CD4-positive, CD25-positive, alpha-beta regulatory T cell (primary cell): ENCODE measurements at regions not wholly inside any gene's neighbourhood (a gene's known extent, or its start where the extent isn't known, plus 50 kb on each side); places are given as distances from the start of the nearest gene placed in this dataset.

Source experiments
- ATAC-seq, 2 donors: fragments of 150-1000 bp; cut with Tn5 transposase; one replicate each; pipeline ENCODE4 v1.10.0; 2021; ENCODE audit warnings: low read depth in 2 of 2, moderate number of reproducible peaks in 2 of 2, moderate library complexity in 1 of 2
- DNase-seq, 3 donors: peaks; one replicate each; pipeline versions ENCODE4 v3.0.0 to v3.0.0-alpha.2; 2012 to 2022; ENCODE audit warnings: mixed read lengths in 1 of 3
- H3K27ac ChIP-seq: one replicate; pipeline ENCODE4 v1.7.0; 2013; ENCODE audit warnings: mild to moderate bottlenecking, low read length; ENCODE audit not compliant: insufficient read depth, poor library complexity, severe bottlenecking
- H3K27me3 ChIP-seq: one replicate; pipeline ENCODE4 v1.7.0; 2013; ENCODE audit warnings: low read length; ENCODE audit not compliant: control insufficient read depth, insufficient read depth
- H3K36me3 ChIP-seq: one replicate; pipeline ENCODE4 v1.7.0; 2013; ENCODE audit warnings: mild to moderate bottlenecking, low read length, moderate library complexity; ENCODE audit not compliant: control insufficient read depth, insufficient read depth
- H3K4me1 ChIP-seq: 2 replicates; pipeline ENCODE4 v1.7.0; 2013; ENCODE audit warnings: mild to moderate bottlenecking, low read length; ENCODE audit not compliant: insufficient read depth, control insufficient read depth, poor library complexity, severe bottlenecking
- H3K4me3 ChIP-seq: one replicate; pipeline ENCODE4 v1.7.0; 2013; ENCODE audit warnings: low read depth, mild to moderate bottlenecking, low read length, moderate library complexity
- H3K9me3 ChIP-seq, 2 experiments: 1 replicate in 1 of 2; 2 replicates in 1 of 2; pipeline ENCODE4 v1.7.0; 2013; ENCODE audit warnings: low read length in 2 of 2, mild to moderate bottlenecking in 1 of 2, moderate library complexity in 1 of 2; ENCODE audit not compliant: control insufficient read depth in 2 of 2
- H3K27ac Mint-ChIP-seq, 3 donors: one replicate each; pipeline ENCODE4 v1.8.0; 2020 to 2022; ENCODE audit warnings: mild to moderate bottlenecking in 3 of 3, mixed read lengths in 3 of 3, moderate library complexity in 2 of 3
- H3K27me3 Mint-ChIP-seq: one replicate; pipeline ENCODE4 v1.8.0; 2022; ENCODE audit warnings: mild to moderate bottlenecking, mixed read lengths
- H3K36me3 Mint-ChIP-seq: one replicate; pipeline ENCODE4 v1.8.0; 2020; ENCODE audit warnings: mixed read lengths
- H3K4me1 Mint-ChIP-seq, 4 donors: one replicate each; pipeline ENCODE4 v1.8.0; 2020 to 2022; ENCODE audit warnings: mixed read lengths in 4 of 4, mild to moderate bottlenecking in 1 of 4
- H3K4me3 Mint-ChIP-seq, 4 donors: one replicate each; pipeline ENCODE4 v1.8.0; 2020 to 2022; ENCODE audit warnings: mild to moderate bottlenecking in 4 of 4, mixed read lengths in 4 of 4, moderate library complexity in 3 of 4
- H3K9me3 Mint-ChIP-seq, 7 donors: one replicate each; pipeline ENCODE4 v1.8.0; 2020 to 2022; ENCODE audit warnings: mixed read lengths in 7 of 7, mild to moderate bottlenecking in 3 of 7, moderate library complexity in 2 of 7

- Histone ChIP-seq H3K4me3 (no peak overlapping the region), H3K4me1 (no peaks in the 10 kb centered on the region), H3K27ac (no peak overlapping the region), H3K27me3 (no peaks in the 10 kb centered on the region), H3K9me3 (no peaks in the 10 kb centered on the region), H3K36me3 (no peaks in the 10 kb centered on the region)
- no peak for ATAC-seq
- no peak for DNase-seq
- Mint-ChIP-seq H3K36me3 (no peaks in the 10 kb centered on the region), H3K4me3 (no peak overlapping the region), H3K27ac (no peak overlapping the region), H3K9me3 (no peaks in the 10 kb centered on the region), H3K4me1 (no peaks in the 10 kb centered on the region), H3K27me3 (peaks cover 4% of the 10 kb centered on the region)
Measured at GRCh38 chr20:60242836-60243505, 284.7 kb downstream of the CDH26 start.

- DNase-seq (no peak), ATAC-seq (no peak)
- H3K4me1 ChIP-seq: no peaks in the 10 kb centered on the region
- no peaks in the 10 kb centered on the region for H3K9me3 ChIP-seq
- no peaks in the 10 kb centered on the region for H3K36me3 ChIP-seq
- Mint-ChIP-seq H3K4me1 (no peaks in the 10 kb centered on the region), H3K9me3 (no peaks in the 10 kb centered on the region), H3K4me3 (no peak overlapping the region), H3K27ac (peak overlapping the region in 1 of 3 donors; percentile 42), H3K36me3 (no peaks in the 10 kb centered on the region), H3K27me3 (peaks cover 4% of the 10 kb centered on the region)
- H3K4me3 ChIP-seq: no peak overlapping the region
- no peak overlapping the region for H3K27ac ChIP-seq
- H3K27me3 ChIP-seq: no peaks in the 10 kb centered on the region
Measured at GRCh38 chr20:60244373-60245146, 286.3 kb downstream of the CDH26 start.

GRCh38 chr20:60246751-60247150 lies 288.5 kb downstream of the CDH26 start:
- H3K9me3 Mint-ChIP-seq: no peaks in the 10 kb centered on the region

GRCh38 chr20:60249436-60249835 lies 291.2 kb downstream of the CDH26 start:
- no peaks in the 10 kb centered on the region for H3K9me3 Mint-ChIP-seq
- no peaks in the 10 kb centered on the region for H3K36me3 ChIP-seq
- no peaks in the 10 kb centered on the region for H3K9me3 ChIP-seq
- no peak for ATAC-seq
- H3K27ac ChIP-seq: no peak overlapping the region
- H3K27me3 Mint-ChIP-seq: peaks cover 4% of the 10 kb centered on the region
- H3K4me1 Mint-ChIP-seq: no peaks in the 10 kb centered on the region
- H3K27ac Mint-ChIP-seq: no peak overlapping the region
- no peak overlapping the region for H3K4me3 Mint-ChIP-seq
- H3K27me3 ChIP-seq: no peaks in the 10 kb centered on the region
- H3K4me1 ChIP-seq: no peaks in the 10 kb centered on the region
- no peak overlapping the region for H3K4me3 ChIP-seq
- no peak for DNase-seq
- H3K36me3 Mint-ChIP-seq: no peaks in the 10 kb centered on the region

More at GRCh38 chr20:60246751-60247150, 288.5 kb downstream of the CDH26 start:
- H3K27me3 ChIP-seq: no peaks in the 10 kb centered on the region
- no peaks in the 10 kb centered on the region for H3K36me3 ChIP-seq
- Mint-ChIP-seq H3K27ac (no peak overlapping the region), H3K4me3 (no peak overlapping the region), H3K27me3 (peaks cover 4% of the 10 kb centered on the region), H3K36me3 (no peaks in the 10 kb centered on the region), H3K4me1 (no peaks in the 10 kb centered on the region)
- H3K4me1 ChIP-seq: no peaks in the 10 kb centered on the region
- DNase-seq (no peak), ATAC-seq (no peak)
- no peak overlapping the region for H3K27ac ChIP-seq
- H3K9me3 ChIP-seq: no peaks in the 10 kb centered on the region
- H3K4me3 ChIP-seq: no peak overlapping the region

GRCh38 chr20:60250251-60250650 lies 292.0 kb downstream of the CDH26 start:
- Histone ChIP-seq H3K36me3 (no peaks in the 10 kb centered on the region), H3K27ac (no peak overlapping the region), H3K4me3 (no peak overlapping the region), H3K4me1 (no peaks in the 10 kb centered on the region), H3K9me3 (no peaks in the 10 kb centered on the region), H3K27me3 (no peaks in the 10 kb centered on the region)
- no peak for ATAC-seq
- Mint-ChIP-seq H3K27me3 (peaks cover 4% of the 10 kb centered on the region), H3K36me3 (no peaks in the 10 kb centered on the region), H3K4me3 (no peak overlapping the region), H3K9me3 (no peaks in the 10 kb centered on the region), H3K4me1 (no peaks in the 10 kb centered on the region), H3K27ac (no peak overlapping the region)
- DNase-seq: no peak

GRCh38 chr20:60252866-60253265 lies 294.6 kb downstream of the CDH26 start:
- no peak overlapping the region for H3K4me3 Mint-ChIP-seq
- H3K4me1 ChIP-seq: no peaks in the 10 kb centered on the region
- no peaks in the 10 kb centered on the region for H3K27me3 ChIP-seq
- H3K4me3 ChIP-seq: no peak overlapping the region
- DNase-seq: no peak
- H3K4me1 Mint-ChIP-seq: no peaks in the 10 kb centered on the region
- H3K27ac Mint-ChIP-seq: no peak overlapping the region
- H3K27ac ChIP-seq: no peak overlapping the region
- H3K9me3 Mint-ChIP-seq: no peaks in the 10 kb centered on the region
- H3K36me3 ChIP-seq: no peaks in the 10 kb centered on the region
- no peaks in the 10 kb centered on the region for H3K36me3 Mint-ChIP-seq
- no peak for ATAC-seq
- peaks cover 4% of the 10 kb centered on the region for H3K27me3 Mint-ChIP-seq
- no peaks in the 10 kb centered on the region for H3K9me3 ChIP-seq

GRCh38 chr20:60253471-60253870 lies 295.2 kb downstream of the CDH26 start:
- no peaks in the 10 kb centered on the region for H3K27me3 ChIP-seq
- no peaks in the 10 kb centered on the region for H3K4me1 ChIP-seq
- no peaks in the 10 kb centered on the region for H3K36me3 ChIP-seq
- Mint-ChIP-seq H3K36me3 (no peaks in the 10 kb centered on the region), H3K9me3 (no peaks in the 10 kb centered on the region), H3K4me1 (no peaks in the 10 kb centered on the region), H3K27me3 (peaks cover under 1% of the 10 kb centered on the region), H3K27ac (no peak overlapping the region), H3K4me3 (no peak overlapping the region)
- no peak overlapping the region for H3K4me3 ChIP-seq
- H3K9me3 ChIP-seq: no peaks in the 10 kb centered on the region
- DNase-seq (no peak), ATAC-seq (no peak)
- no peak overlapping the region for H3K27ac ChIP-seq

GRCh38 chr20:60254901-60255411 lies 296.7 kb downstream of the CDH26 start:
- Mint-ChIP-seq H3K4me1 (no peaks in the 10 kb centered on the region), H3K9me3 (no peaks in the 10 kb centered on the region), H3K36me3 (no peaks in the 10 kb centered on the region), H3K27ac (no peak overlapping the region), H3K27me3 (no peaks in the 10 kb centered on the region), H3K4me3 (no peak overlapping the region)
- Histone ChIP-seq H3K27ac (no peak overlapping the region), H3K4me1 (no peaks in the 10 kb centered on the region), H3K27me3 (no peaks in the 10 kb centered on the region), H3K4me3 (no peak overlapping the region), H3K9me3 (no peaks in the 10 kb centered on the region), H3K36me3 (no peaks in the 10 kb centered on the region)
- DNase-seq (no peak), ATAC-seq (no peak)
